OCI-LY3 (cell line): ENCODE measurements at regions not wholly inside any gene's neighbourhood (a gene's known extent, or its start where the extent isn't known, plus 50 kb on each side); places are given as distances from the start of the nearest gene placed in this dataset.
A peak's percentile ranks its signal among the peaks of the same experiment; 100 is the strongest.

Experiments used
- H2AFZ ChIP-seq: fragments of 200-600, 300-600 bp; shearing (Covaris generic); 2 replicates; pipeline ENCODE4 v1.6.0; 2014; ENCODE audit warnings: antibody characterized with exemption, low read depth, low read length
- H3K27ac ChIP-seq: fragments of 200-600, 300-600 bp; sonication (generic); 2 replicates; pipeline ENCODE4 v1.5.1; 2014; ENCODE audit warnings: mild to moderate bottlenecking, low read length, moderate library complexity, mixed read lengths
- H3K27me3 ChIP-seq: fragments of 200-600, 300-600 bp; sonication (generic); 2 replicates; pipeline ENCODE4 v1.6.1; 2014; ENCODE audit warnings: low read depth, low read length, mixed read lengths
- H3K36me3 ChIP-seq: fragments of 200-600, 300-600 bp; sonication (generic); replicated peaks from 2 replicates; pipeline ENCODE3; 2014; ENCODE audit warnings: low read depth, low read length, mixed read lengths
- H3K4me1 ChIP-seq: fragments of 300-600, 200-600 bp; sonication (generic); 2 replicates; pipeline ENCODE4 v1.6.1; 2014; ENCODE audit warnings: low read length, mixed read lengths
- H3K4me2 ChIP-seq: fragments of 200-600, 300-600 bp; sonication (generic); 2 replicates; pipeline ENCODE4 v1.6.1; 2014; ENCODE audit warnings: low read length, mixed read lengths
- H3K4me3 ChIP-seq: fragments of 300-600, 200-600 bp; sonication (generic); 2 replicates; pipeline ENCODE4 v1.5.1; 2014; ENCODE audit warnings: antibody characterized with exemption, mild to moderate bottlenecking, low read length, moderate library complexity
- H3K79me2 ChIP-seq: fragments of 300-600, 200-600 bp; shearing (Covaris generic); 2 replicates; pipeline ENCODE4 v1.6.1; 2014; ENCODE audit warnings: mild to moderate bottlenecking, low read length, mixed read lengths
- H3K9ac ChIP-seq: fragments of 300-600, 200-600 bp; shearing (Covaris generic); 2 replicates; pipeline ENCODE4 v1.6.0; 2014; ENCODE audit warnings: mild to moderate bottlenecking, low read length, moderate library complexity
- H3K9me3 ChIP-seq: fragments of 200-600, 300-600 bp; shearing (Covaris generic); 2 replicates; pipeline ENCODE4 v1.6.1; 2014; ENCODE audit warnings: low read length, mixed read lengths; ENCODE audit not compliant: insufficient read depth
- H4K20me1 ChIP-seq: fragments of 200-600, 300-600 bp; sonication (generic); 2 replicates; pipeline ENCODE4 v1.6.1; 2016; ENCODE audit warnings: low read length, mixed read lengths; ENCODE audit not compliant: insufficient read depth
- EZH2phosphoT487 ChIP-seq: fragments of 200-600 bp; shearing (Covaris generic); IDR thresholded peaks from 2 replicates; pipeline ENCODE4 v1.6.1; 2018; ENCODE audit warnings: antibody characterized with exemption, mixed run types, low read depth
- TF ChIP-seq, protein P1 (sequence below): fragments of 200-600, 300-600 bp; sonication (generic); IDR thresholded peaks from 2 replicates; pipeline ENCODE4 v1.5.1; 2014; ENCODE audit warnings: antibody characterized with exemption, low read length, low read depth

DNA sequence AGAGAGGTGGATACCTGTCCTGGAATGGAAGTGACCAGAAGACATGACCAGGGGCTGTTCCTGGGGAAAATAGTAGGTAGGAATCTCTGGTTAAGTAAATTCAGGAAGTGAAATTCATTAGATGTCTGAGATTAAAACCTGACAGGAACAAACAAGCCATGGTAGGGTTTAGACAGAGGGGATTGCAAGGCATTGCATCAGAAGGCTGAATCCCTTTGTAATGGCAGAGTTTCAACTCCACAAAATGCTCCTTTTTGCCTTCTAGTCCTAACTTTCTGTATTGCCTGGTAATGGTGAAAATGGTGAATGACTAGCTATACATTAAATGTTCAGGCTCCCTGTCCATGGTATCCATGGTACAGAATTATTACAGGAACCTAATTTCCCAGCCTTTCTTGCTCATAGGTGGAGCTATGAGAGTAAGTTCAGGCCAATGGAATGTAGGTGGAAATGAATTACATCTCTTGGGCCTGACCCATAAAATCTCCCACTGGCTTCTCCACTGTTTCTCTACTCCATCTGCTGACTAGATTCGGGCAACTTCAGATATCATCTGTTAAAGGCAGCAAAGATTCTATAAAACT is 113.4 kb upstream of the CNTLN start:
- H3K4me3 ChIP-seq = no peak overlapping the region
- peaks cover 39% of the 10 kb centered on the region for H3K4me1 ChIP-seq
- H3K9me3 ChIP-seq = no peaks in the 10 kb centered on the region
- no peaks in the 10 kb centered on the region for H3K27me3 ChIP-seq
- TF ChIP-seq, protein P1, sequence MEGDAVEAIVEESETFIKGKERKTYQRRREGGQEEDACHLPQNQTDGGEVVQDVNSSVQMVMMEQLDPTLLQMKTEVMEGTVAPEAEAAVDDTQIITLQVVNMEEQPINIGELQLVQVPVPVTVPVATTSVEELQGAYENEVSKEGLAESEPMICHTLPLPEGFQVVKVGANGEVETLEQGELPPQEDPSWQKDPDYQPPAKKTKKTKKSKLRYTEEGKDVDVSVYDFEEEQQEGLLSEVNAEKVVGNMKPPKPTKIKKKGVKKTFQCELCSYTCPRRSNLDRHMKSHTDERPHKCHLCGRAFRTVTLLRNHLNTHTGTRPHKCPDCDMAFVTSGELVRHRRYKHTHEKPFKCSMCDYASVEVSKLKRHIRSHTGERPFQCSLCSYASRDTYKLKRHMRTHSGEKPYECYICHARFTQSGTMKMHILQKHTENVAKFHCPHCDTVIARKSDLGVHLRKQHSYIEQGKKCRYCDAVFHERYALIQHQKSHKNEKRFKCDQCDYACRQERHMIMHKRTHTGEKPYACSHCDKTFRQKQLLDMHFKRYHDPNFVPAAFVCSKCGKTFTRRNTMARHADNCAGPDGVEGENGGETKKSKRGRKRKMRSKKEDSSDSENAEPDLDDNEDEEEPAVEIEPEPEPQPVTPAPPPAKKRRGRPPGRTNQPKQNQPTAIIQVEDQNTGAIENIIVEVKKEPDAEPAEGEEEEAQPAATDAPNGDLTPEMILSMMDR = no peak
- TF ChIP-seq EZH2phosphoT487 = no peak
- H3K27ac ChIP-seq = peak overlapping the region; percentile 34; the same call in 1 of the 2 replicates
- H4K20me1 ChIP-seq = no peaks in the 10 kb centered on the region
- H3K9ac ChIP-seq = no peak overlapping the region
- H2AFZ ChIP-seq = no peak overlapping the region
- H3K4me2 ChIP-seq = peak overlapping the region; percentile 22; the same call in 1 of the 2 replicates
- no peaks in the 10 kb centered on the region for H3K36me3 ChIP-seq
- H3K79me2 ChIP-seq = no peaks in the 10 kb centered on the region

DNA sequence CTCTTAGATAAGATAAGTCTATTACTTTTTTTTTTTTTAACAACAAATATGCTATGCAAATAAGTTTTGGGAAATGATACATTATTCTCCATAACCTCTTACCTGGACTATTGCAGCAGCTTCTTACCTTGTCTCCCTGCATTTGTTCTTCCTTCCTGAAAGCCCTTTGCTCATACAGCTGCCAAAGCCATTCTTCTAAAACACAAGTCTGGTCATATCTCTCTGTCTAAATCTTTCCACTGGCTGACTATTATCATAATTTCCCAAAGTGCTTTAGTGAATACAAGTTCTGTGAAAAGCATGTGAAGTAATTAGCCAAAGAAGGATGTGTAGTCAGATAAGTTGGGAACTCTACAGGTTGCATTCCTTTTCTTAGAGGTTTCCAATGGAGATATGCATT is 115.4 kb upstream of the CNTLN start:
- Histone ChIP-seq H3K9ac (peak overlapping the region; percentile 39; the same call in 1 of the 2 replicates), H3K4me3 (peak overlapping the region; percentile 41), H3K9me3 (no peaks in the 10 kb centered on the region), H3K27ac (peak overlapping the region; percentile 80), H3K4me1 (peaks cover 39% of the 10 kb centered on the region), H3K27me3 (no peaks in the 10 kb centered on the region), H3K79me2 (no peaks in the 10 kb centered on the region), H4K20me1 (no peaks in the 10 kb centered on the region), H2AFZ (peak overlapping the region; percentile 88; the same call in 1 of the 2 replicates), H3K4me2 (peak overlapping the region; percentile 64), H3K36me3 (no peaks in the 10 kb centered on the region)
- TF ChIP-seq, protein P1 = no peak
- no peak for TF ChIP-seq EZH2phosphoT487

DNA sequence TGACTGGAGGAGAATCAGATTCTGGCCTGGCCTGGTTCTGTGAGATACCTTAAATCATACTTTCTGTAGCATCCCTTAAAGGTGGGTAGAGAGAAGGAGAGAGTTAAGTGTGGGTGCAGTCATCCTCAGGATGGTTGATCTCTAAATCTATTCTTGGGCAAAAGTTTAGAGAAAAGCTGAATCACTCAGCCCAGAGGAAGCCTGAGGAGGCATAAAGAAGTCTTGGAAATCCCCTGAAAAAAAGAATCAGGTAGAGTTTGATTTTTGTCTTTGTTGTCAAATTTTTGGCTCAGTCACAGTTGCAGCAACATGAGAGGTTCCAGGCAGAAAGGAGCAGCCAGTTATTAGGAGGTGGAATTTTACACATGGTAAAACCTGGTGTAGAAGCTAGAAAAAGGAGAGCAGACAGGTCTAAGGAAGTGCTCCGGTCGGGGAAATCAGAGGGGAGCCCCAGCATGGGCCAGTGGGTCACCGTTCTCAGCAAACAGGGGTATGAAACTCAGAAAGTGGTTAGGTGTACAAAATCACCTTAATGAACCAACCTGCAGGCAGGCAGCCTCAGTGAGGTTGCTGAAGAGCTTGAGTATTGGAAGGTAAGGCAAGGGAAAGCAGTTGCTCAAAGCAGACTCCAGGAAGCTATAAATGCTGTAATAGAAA is 116.2 kb upstream of the CNTLN start:
- Histone ChIP-seq H3K4me3 (peak overlapping the region; percentile 41), H3K36me3 (no peaks in the 10 kb centered on the region), H3K9me3 (no peaks in the 10 kb centered on the region), H2AFZ (peak overlapping the region; percentile 88), H4K20me1 (no peaks in the 10 kb centered on the region), H3K79me2 (no peaks in the 10 kb centered on the region), H3K9ac (peak overlapping the region; percentile 39; the same call in 1 of the 2 replicates), H3K27me3 (no peaks in the 10 kb centered on the region), H3K27ac (peak overlapping the region; percentile 80), H3K4me1 (peaks cover 39% of the 10 kb centered on the region), H3K4me2 (peak overlapping the region; percentile 64)
- TF ChIP-seq EZH2phosphoT487 = no peak
- TF ChIP-seq, protein P1 = no peak

DNA sequence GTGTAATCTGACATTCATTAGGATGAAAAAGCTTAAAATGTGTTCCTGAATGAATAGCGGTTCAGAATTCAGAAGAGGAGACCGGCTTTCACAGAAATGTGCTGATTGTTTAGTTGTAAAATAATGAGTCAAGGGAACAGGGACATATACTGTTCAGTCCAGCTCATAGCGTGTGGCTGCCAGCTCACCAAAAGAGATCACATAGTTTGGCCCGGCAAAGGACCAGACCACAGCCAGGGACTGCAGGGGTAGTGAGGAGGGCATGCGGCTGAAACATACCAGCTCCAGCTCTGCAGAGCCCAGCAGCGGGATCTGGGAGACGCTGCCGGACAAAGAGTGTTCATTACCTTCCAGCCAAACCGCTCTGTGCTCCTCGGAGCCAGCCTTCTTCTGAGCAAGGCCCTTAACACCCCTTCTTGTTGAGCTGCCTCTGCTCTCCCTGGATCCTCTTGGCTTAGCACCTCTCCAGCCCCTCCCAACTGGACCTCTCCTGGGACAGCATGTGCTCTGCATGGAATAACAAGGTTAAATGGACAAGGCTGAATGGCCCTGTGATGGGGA is 116.8 kb upstream of the CNTLN start:
- Histone ChIP-seq H3K27me3 (no peaks in the 10 kb centered on the region), H3K4me3 (peak overlapping the region; percentile 41; the same call in 1 of the 2 replicates), H4K20me1 (no peaks in the 10 kb centered on the region), H3K9me3 (no peaks in the 10 kb centered on the region), H3K9ac (peak overlapping the region; percentile 39; the same call in 1 of the 2 replicates), H2AFZ (no peak overlapping the region), H3K36me3 (no peaks in the 10 kb centered on the region), H3K4me2 (peak overlapping the region; percentile 64), H3K79me2 (no peaks in the 10 kb centered on the region), H3K27ac (peak overlapping the region; percentile 80), H3K4me1 (peaks cover 39% of the 10 kb centered on the region)
- TF ChIP-seq EZH2phosphoT487 = no peak
- TF ChIP-seq, protein P1 = no peak
